Muscle of back (tissue), 3 donors: ENCODE measurements at regions not wholly inside any gene's neighbourhood (a gene's known extent, or its start where the extent isn't known, plus 50 kb on each side); places are given as distances from the start of the nearest gene placed in this dataset.
"Not testable (repeated sequence)": the region's sequence is repeated elsewhere in the genome, so short reads cannot be mapped to it uniquely, and the experiment has no call there.

Experiments
- DNase-seq, 3 donors: peaks; one replicate each; pipeline versions ENCODE4 v3.0.0 to v3.0.0-alpha.2; 2013

GRCh38 chrX:79506001-79506400 lies 138.9 kb upstream of the ITM2A start:
- DNase-seq: no peak

- no peak for DNase-seq
These were observed 115.6 kb upstream of the ITM2A start for GRCh38 chrX:79482686-79483085.

DNA sequence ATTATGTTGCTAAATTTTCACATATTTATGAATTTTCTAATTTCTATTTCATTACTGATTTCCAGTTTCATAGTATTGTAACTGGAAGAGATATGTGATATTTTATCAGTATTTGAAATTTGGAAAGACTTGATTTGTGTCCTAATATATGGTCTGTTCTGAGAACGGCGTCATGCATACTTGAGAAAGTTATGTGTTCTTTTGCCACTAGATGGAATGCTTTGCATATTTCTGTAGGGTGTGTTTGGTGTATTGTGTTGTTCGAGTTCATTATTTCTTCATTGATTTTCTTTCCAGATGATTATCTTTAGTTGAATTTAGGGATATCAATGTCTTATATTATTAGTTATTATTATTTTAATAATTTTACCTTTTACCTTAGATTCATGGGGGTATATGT lies 110.6 kb upstream of the ITM2A start:
- DNase-seq: no peak

- DNase-seq: no peak
These were observed 99.5 kb upstream of the ITM2A start for GRCh38 chrX:79466636-79467035.

- no peak for DNase-seq
These were observed 95.3 kb upstream of the ITM2A start for GRCh38 chrX:79462458-79462857.

GRCh38 chrX:79456593-79456992 lies 89.5 kb upstream of the ITM2A start:
- not testable (repeated sequence) for DNase-seq

GRCh38 chrX:79452881-79453280 lies 85.7 kb upstream of the ITM2A start:
- no peak for DNase-seq

- DNase-seq: peak; percentile 52 to 88 (median 68)
These were observed 77.6 kb upstream of the ITM2A start for GRCh38 chrX:79444694-79445210.

DNA sequence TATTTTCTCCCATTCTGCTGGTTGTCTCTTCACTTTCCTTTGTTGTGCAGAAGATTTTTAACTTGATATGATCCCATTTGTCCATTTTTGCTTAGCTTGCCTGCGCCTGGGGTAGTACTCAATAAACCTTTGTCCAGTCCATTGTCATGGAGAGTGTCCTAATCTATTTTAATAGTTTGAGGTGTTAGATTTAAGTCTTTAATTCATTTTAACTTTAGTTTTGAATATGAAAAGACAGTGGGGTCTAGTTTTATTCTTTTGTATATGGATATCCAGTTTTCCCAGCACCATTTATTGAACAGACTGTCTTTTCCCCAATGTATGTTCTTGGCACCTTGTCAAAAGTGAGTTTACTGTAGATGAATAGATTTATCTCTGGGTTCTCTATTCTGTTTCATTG lies 76.0 kb upstream of the ITM2A start:
- no peak for DNase-seq

- no peak for DNase-seq
These were observed 73.2 kb upstream of the ITM2A start for GRCh38 chrX:79440336-79440735.
